ENCODE measurements at regions not wholly inside any gene's neighbourhood (a gene's known extent, or its start where the extent isn't known, plus 50 kb on each side); places are given as distances from the start of the nearest gene placed in this dataset.

GRCh38 chr13:34000955-34001354, 183.0 kb downstream of the RFC3 start:
- Histone ChIP-seq H3K27me3 (ENCODE audit: insufficient read depth, poor library complexity, severe bottlenecking) (no peaks in the 10 kb centered on the region), H3K4me3 (replicated peaks; ENCODE audit: insufficient read depth, low read length) (no peak overlapping the region), H3K27ac (replicated peaks) (no peak overlapping the region)
- TF ChIP-seq POLR2AphosphoS5 (IDR thresholded peaks at IDR 0.05; ENCODE audit: low read depth) (no peak), REST (IDR thresholded peaks at IDR 0.05; ENCODE audit: insufficient replicate concordance, low read depth) (no peak), SPI1 (IDR thresholded peaks at IDR 0.05; ENCODE audit: borderline replicate concordance, low read depth) (no peak), GABPA (IDR thresholded peaks at IDR 0.05; ENCODE audit: low read depth) (no peak), CTCF (IDR thresholded peaks at IDR 0.05; ENCODE audit: insufficient read depth, low read length) (no peak)
- no peak for DNase-seq (ENCODE audit: low read depth in 1 of 2, low spot score in 1 of 2)

- DNase-seq (ENCODE audit: low read depth in 1 of 2, low spot score in 1 of 2) = no peak
- Histone ChIP-seq H3K4me3 (replicated peaks; ENCODE audit: insufficient read depth, low read length) (no peak overlapping the region), H3K27ac (replicated peaks) (no peak overlapping the region), H3K27me3 (ENCODE audit: insufficient read depth, poor library complexity, severe bottlenecking) (no peaks in the 10 kb centered on the region)
- TF ChIP-seq CTCF (IDR thresholded peaks at IDR 0.05; ENCODE audit: insufficient read depth, low read length) = no peak
- no peak for TF ChIP-seq POLR2AphosphoS5 (IDR thresholded peaks at IDR 0.05; ENCODE audit: low read depth)
- TF ChIP-seq REST (IDR thresholded peaks at IDR 0.05; ENCODE audit: insufficient replicate concordance, low read depth) = no peak
- no peak for TF ChIP-seq SPI1 (IDR thresholded peaks at IDR 0.05; ENCODE audit: borderline replicate concordance, low read depth)
- no peak for TF ChIP-seq GABPA (IDR thresholded peaks at IDR 0.05; ENCODE audit: low read depth)
Measured at GRCh38 chr13:34001389-34001788, 183.4 kb downstream of the RFC3 start.

DNA sequence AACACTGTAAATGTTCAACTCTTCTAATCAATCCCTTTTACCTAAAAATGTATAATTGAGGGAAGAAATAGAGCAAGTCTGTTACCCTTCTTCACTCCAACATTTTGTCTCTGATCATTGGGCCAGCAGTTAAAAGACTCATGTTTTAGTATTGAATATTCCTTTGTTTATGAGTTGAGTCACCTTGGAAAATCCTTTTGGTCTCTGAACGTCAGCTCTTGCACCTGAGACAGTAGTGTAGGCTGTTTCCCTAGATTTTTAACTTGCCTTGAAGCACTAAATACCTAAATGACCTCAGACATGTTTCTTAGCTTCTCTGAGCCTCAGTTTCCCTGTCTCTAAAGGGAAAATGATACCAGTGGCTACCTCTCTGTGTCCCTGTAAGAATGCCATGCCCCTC, 184.2 kb downstream of the RFC3 start:
- H3K27me3 ChIP-seq (ENCODE audit: insufficient read depth, poor library complexity, severe bottlenecking) = no peaks in the 10 kb centered on the region
- H3K4me3 ChIP-seq (replicated peaks; ENCODE audit: insufficient read depth, low read length) = no peak overlapping the region
- DNase-seq (ENCODE audit: low read depth in 1 of 2, low spot score in 1 of 2) = no peak
- TF ChIP-seq SPI1 (IDR thresholded peaks at IDR 0.05; ENCODE audit: borderline replicate concordance, low read depth) = no peak
- H3K27ac ChIP-seq (replicated peaks) = no peak overlapping the region

GRCh38 chr13:34002924-34003323, 185.0 kb downstream of the RFC3 start:
- no peak overlapping the region for H3K27ac ChIP-seq (replicated peaks)
- no peak overlapping the region for H3K4me3 ChIP-seq (replicated peaks; ENCODE audit: insufficient read depth, low read length)
- DNase-seq (ENCODE audit: low read depth in 1 of 2, low spot score in 1 of 2) = no peak
- TF ChIP-seq CTCF (IDR thresholded peaks at IDR 0.05; ENCODE audit: insufficient read depth, low read length) = no peak
- no peak for TF ChIP-seq SPI1 (IDR thresholded peaks at IDR 0.05; ENCODE audit: borderline replicate concordance, low read depth)
- TF ChIP-seq REST (IDR thresholded peaks at IDR 0.05; ENCODE audit: insufficient replicate concordance, low read depth) = no peak
- TF ChIP-seq GABPA (IDR thresholded peaks at IDR 0.05; ENCODE audit: low read depth) = no peak
- TF ChIP-seq POLR2AphosphoS5 (IDR thresholded peaks at IDR 0.05; ENCODE audit: low read depth) = no peak
- H3K27me3 ChIP-seq (ENCODE audit: insufficient read depth, poor library complexity, severe bottlenecking) = no peaks in the 10 kb centered on the region

Measured in HL-60 (cell line).